ENCODE measurements at regions not wholly inside any gene's neighbourhood (a gene's known extent, or its start where the extent isn't known, plus 50 kb on each side); places are given as distances from the start of the nearest gene placed in this dataset.

DNA sequence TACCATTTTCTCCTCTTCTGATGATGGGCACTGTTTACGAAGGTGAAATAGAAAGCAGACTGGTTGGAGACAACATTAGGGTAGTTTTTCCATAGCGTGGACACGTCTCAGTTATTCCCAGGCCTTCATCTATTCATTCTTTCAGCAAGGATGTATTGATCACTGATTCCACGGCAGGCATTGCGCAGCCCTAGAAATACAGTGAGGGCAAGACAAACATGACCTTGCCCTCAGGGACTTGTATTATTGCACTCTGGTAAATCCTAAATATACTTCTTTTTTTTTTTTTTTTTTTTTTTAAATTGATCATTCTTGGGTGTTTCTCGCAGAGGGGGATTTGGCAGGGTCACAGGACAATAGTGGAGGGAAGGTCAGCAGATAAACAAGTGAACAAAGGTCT is 167.3 kb upstream of the SPRED2 start:
- Histone ChIP-seq H3K9me3 (ENCODE audit: insufficient read depth, low read length) (no peaks in the 10 kb centered on the region), H3K79me2 (ENCODE audit: insufficient read depth, low read length) (no peaks in the 10 kb centered on the region), H2AFZ (ENCODE audit: low read depth, low read length, severe bottlenecking) (no peak overlapping the region), H3K27me3 (ENCODE audit: low read length) (no peaks in the 10 kb centered on the region), H4K20me1 (ENCODE audit: low read depth, low read length) (no peaks in the 10 kb centered on the region), H3K4me2 (ENCODE audit: low read depth, low read length, poor library complexity, severe bottlenecking) (no peak overlapping the region), H3F3A (ENCODE audit: insufficient read depth) (peaks cover 30% of the 10 kb centered on the region), H3K36me3 (ENCODE audit: low read length) (no peaks in the 10 kb centered on the region), H3K27ac (ENCODE audit: low read depth, low read length) (no peak overlapping the region; the same call in 1 of the 2 replicates), H3K4me3 (ENCODE audit: insufficient read depth, low read length, poor library complexity, severe bottlenecking) (no peak overlapping the region), H3K9ac (ENCODE audit: low read length) (no peak overlapping the region), H3K9me2 (replicated peaks; ENCODE audit: insufficient read depth, low read length) (no peaks in the 10 kb centered on the region)
- TF ChIP-seq, protein P1, sequence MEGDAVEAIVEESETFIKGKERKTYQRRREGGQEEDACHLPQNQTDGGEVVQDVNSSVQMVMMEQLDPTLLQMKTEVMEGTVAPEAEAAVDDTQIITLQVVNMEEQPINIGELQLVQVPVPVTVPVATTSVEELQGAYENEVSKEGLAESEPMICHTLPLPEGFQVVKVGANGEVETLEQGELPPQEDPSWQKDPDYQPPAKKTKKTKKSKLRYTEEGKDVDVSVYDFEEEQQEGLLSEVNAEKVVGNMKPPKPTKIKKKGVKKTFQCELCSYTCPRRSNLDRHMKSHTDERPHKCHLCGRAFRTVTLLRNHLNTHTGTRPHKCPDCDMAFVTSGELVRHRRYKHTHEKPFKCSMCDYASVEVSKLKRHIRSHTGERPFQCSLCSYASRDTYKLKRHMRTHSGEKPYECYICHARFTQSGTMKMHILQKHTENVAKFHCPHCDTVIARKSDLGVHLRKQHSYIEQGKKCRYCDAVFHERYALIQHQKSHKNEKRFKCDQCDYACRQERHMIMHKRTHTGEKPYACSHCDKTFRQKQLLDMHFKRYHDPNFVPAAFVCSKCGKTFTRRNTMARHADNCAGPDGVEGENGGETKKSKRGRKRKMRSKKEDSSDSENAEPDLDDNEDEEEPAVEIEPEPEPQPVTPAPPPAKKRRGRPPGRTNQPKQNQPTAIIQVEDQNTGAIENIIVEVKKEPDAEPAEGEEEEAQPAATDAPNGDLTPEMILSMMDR (IDR thresholded peaks at IDR 0.05; ENCODE audit: insufficient read depth, low read length, poor library complexity, severe bottlenecking), result no peak
- no peak for TF ChIP-seq EZH2phosphoT487 (conservative IDR thresholded peaks at IDR 0.05; ENCODE audit: low read length)

DNA sequence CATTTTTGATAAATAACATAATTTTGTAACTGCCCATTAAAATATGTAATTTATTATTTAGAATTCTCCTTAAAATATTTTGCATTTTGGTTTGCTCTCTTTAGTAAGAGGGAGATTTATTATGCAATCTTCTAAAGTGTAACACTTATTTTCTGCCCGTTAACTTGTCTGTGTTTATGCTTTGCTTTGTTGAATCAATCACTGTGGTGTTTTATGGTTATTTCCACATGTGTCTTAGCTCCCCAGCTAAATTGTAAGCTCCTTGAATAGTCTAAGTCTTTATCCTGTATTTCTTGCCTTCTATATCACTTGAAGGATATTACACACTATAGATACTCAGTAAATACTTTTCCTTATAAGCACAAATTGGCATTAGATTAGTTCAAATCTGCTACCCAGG is 166.6 kb upstream of the SPRED2 start:
- Histone ChIP-seq H3K36me3 (ENCODE audit: low read length) (no peaks in the 10 kb centered on the region), H3K27me3 (ENCODE audit: low read length) (no peaks in the 10 kb centered on the region), H3K4me2 (ENCODE audit: low read depth, low read length, poor library complexity, severe bottlenecking) (no peak overlapping the region), H3K9me3 (ENCODE audit: insufficient read depth, low read length) (no peaks in the 10 kb centered on the region), H4K20me1 (ENCODE audit: low read depth, low read length) (no peaks in the 10 kb centered on the region), H3K9ac (ENCODE audit: low read length) (no peak overlapping the region), H3K27ac (ENCODE audit: low read depth, low read length) (peak overlapping the region; percentile 38; the same call in 1 of the 2 replicates), H3K9me2 (replicated peaks; ENCODE audit: insufficient read depth, low read length) (no peaks in the 10 kb centered on the region), H2AFZ (ENCODE audit: low read depth, low read length, severe bottlenecking) (no peak overlapping the region), H3K4me3 (ENCODE audit: insufficient read depth, low read length, poor library complexity, severe bottlenecking) (no peak overlapping the region), H3F3A (ENCODE audit: insufficient read depth) (peaks cover 24% of the 10 kb centered on the region), H3K79me2 (ENCODE audit: insufficient read depth, low read length) (no peaks in the 10 kb centered on the region)
- no peak for TF ChIP-seq EZH2phosphoT487 (conservative IDR thresholded peaks at IDR 0.05; ENCODE audit: low read length)
- TF ChIP-seq, protein P1 (IDR thresholded peaks at IDR 0.05; ENCODE audit: insufficient read depth, low read length, poor library complexity, severe bottlenecking), result no peak

DNA sequence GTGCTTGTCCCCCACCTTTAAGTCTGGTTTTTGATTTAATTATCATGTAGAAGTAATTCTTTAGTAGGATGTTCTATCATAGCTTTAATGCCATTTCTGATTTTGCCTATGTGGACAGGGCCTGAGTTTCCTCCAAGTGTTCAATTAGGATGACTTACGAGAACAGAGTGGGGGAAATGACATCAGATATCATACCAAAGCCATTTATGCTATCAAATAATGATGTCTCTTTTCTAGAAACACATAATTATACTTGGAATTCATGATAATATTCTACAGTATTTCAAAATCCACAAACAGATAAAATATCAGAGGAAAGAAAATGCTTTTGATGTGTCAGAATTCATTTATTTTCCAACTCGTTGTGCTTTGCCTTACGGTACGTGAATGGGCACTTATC is 165.9 kb upstream of the SPRED2 start:
- no peak for TF ChIP-seq EZH2phosphoT487 (conservative IDR thresholded peaks at IDR 0.05; ENCODE audit: low read length)
- TF ChIP-seq, protein P1 (IDR thresholded peaks at IDR 0.05; ENCODE audit: insufficient read depth, low read length, poor library complexity, severe bottlenecking), result no peak
- Histone ChIP-seq H3K9me2 (replicated peaks; ENCODE audit: insufficient read depth, low read length) (no peaks in the 10 kb centered on the region), H2AFZ (ENCODE audit: low read depth, low read length, severe bottlenecking) (no peak overlapping the region)

More for the DNA sequence above, 165.9 kb upstream of the SPRED2 start:
- Histone ChIP-seq H3K4me3 (ENCODE audit: insufficient read depth, low read length, poor library complexity, severe bottlenecking) (no peak overlapping the region), H4K20me1 (ENCODE audit: low read depth, low read length) (no peaks in the 10 kb centered on the region), H3K9ac (ENCODE audit: low read length) (no peak overlapping the region), H3K27ac (ENCODE audit: low read depth, low read length) (no peak overlapping the region), H3K36me3 (ENCODE audit: low read length) (no peaks in the 10 kb centered on the region), H3K27me3 (ENCODE audit: low read length) (no peaks in the 10 kb centered on the region), H3K79me2 (ENCODE audit: insufficient read depth, low read length) (no peaks in the 10 kb centered on the region), H3F3A (ENCODE audit: insufficient read depth) (peaks cover 21% of the 10 kb centered on the region), H3K4me2 (ENCODE audit: low read depth, low read length, poor library complexity, severe bottlenecking) (no peak overlapping the region), H3K9me3 (ENCODE audit: insufficient read depth, low read length) (no peaks in the 10 kb centered on the region)
